GM12865 (cell line): ENCODE measurements at regions not wholly inside any gene's neighbourhood (a gene's known extent, or its start where the extent isn't known, plus 50 kb on each side); places are given as distances from the start of the nearest gene placed in this dataset.

Experiments used
- DNase-seq: peaks from one replicate; pipeline ENCODE4 v3.0.0; 2010; ENCODE audit warnings: low read depth
- H3K4me3 ChIP-seq: 2 replicates; pipeline ENCODE4 v1.5.1; 2011; ENCODE audit warnings: mild to moderate bottlenecking, low read depth, low read length, control low read depth
- TF ChIP-seq, protein P1 (sequence below): IDR thresholded peaks from 2 replicates; pipeline ENCODE4 v1.5.1; 2011; ENCODE audit warnings: low read length, control low read depth, low read depth, inconsistent platforms; ENCODE audit not compliant: insufficient read depth; ENCODE audit errors: missing control alignments

DNA sequence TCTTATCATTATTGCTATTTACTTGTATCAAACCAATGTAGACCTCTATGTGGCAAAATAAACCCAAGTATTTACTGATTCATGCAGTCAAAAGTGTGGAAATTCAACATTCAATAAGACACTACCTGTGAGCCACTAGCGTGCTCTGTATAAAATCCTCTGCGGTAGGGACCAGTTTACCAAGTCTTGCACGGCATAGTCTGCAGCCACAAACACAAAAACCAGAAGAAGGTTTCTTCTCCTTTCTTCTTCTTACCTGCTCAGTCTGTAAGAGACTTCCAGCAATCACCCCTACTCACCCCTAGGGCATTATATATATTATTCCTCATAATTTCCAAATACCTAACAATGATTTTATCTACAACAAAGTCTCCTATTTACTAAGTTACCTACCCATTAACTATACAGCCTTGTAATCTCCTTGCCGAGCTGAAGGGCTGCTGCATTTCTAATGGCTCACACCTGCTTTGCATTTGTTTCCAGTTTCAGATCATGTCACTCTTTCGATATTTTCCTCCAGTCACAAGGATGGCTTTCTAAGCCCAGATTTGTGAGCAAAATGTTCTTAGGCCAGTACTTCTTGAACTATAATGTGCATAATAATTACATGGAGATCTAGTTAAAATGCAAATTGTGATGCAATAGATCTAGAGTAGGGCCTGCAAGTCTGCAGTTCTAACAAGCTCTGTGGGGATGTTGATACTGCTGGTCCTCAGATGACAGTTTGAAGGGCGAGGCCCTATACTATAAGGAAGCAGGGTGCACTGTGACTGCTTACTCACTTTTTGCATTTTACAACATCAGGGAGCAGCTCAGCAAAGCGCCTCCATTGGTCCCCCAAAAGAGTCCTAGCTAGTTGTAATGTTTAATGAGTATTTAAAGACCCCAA lies 191.9 kb upstream of the DDI1 start:
- no peak overlapping the region for H3K4me3 ChIP-seq
- TF ChIP-seq, protein P1, sequence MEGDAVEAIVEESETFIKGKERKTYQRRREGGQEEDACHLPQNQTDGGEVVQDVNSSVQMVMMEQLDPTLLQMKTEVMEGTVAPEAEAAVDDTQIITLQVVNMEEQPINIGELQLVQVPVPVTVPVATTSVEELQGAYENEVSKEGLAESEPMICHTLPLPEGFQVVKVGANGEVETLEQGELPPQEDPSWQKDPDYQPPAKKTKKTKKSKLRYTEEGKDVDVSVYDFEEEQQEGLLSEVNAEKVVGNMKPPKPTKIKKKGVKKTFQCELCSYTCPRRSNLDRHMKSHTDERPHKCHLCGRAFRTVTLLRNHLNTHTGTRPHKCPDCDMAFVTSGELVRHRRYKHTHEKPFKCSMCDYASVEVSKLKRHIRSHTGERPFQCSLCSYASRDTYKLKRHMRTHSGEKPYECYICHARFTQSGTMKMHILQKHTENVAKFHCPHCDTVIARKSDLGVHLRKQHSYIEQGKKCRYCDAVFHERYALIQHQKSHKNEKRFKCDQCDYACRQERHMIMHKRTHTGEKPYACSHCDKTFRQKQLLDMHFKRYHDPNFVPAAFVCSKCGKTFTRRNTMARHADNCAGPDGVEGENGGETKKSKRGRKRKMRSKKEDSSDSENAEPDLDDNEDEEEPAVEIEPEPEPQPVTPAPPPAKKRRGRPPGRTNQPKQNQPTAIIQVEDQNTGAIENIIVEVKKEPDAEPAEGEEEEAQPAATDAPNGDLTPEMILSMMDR, result no peak
- peak; percentile 54 for DNase-seq

DNA sequence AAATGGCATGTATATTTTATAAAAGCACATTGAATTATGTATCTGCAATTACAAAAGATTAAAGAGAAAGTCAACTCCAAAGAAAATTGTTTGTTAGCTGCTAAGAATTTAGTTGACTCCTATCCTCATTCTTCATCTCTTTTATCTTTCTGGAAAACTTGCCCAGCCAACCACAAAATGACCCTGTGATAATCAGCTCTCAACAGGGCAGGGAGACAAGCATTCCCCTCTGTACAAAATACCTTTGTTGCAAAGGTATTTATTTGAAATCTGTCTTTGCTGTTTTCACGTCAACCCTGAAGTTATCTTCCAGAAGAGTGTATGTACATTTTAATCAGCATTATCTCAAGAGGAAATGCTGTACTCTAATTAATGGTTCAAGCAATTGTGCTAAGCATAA lies 191.1 kb upstream of the DDI1 start:
- DNase-seq, result no peak
- TF ChIP-seq, protein P1, result no peak
- H3K4me3 ChIP-seq, result no peak overlapping the region

DNA sequence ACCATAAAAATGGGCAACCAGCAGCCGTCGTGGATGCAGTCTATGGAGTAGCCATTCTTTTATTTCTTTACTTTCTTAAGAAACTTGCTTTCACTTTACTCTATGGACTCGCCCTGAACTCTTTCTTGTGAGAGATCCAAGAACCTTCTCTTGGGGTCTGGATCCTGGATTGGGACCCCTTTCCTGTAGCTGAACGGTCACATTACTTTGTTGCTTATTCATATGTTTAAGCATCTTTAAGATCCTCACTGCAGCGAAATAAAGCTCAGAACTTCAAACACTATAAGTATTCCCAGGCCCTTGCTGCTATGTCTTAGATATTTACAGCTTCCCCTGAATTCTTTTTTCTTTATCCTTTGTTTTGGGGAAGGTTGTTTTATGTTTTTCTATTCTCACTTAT lies 187.8 kb upstream of the DDI1 start:
- TF ChIP-seq, protein P1, result no peak
- no peak overlapping the region for H3K4me3 ChIP-seq
- no peak for DNase-seq

DNA sequence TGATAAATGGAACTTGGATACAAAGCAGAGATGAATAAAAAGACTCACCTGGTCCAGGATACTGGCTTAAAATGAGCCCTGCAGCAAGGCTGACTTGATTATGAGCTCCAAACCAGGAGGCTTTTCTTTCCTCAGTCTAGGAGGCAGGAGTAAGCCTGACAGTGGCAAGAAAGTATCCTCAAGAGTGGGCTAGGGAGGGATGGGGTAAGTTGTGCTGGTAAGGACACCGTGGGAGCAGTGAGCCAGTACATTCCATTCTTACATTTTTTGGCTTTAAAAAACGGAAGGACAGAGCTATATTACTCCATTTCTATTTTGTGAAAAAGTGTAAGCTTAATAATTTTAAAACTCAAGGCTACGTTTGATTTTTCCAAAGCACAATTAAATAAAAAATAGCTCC lies 187.1 kb upstream of the DDI1 start:
- no peak overlapping the region for H3K4me3 ChIP-seq
- DNase-seq, result no peak
- TF ChIP-seq, protein P1, result no peak

DNA sequence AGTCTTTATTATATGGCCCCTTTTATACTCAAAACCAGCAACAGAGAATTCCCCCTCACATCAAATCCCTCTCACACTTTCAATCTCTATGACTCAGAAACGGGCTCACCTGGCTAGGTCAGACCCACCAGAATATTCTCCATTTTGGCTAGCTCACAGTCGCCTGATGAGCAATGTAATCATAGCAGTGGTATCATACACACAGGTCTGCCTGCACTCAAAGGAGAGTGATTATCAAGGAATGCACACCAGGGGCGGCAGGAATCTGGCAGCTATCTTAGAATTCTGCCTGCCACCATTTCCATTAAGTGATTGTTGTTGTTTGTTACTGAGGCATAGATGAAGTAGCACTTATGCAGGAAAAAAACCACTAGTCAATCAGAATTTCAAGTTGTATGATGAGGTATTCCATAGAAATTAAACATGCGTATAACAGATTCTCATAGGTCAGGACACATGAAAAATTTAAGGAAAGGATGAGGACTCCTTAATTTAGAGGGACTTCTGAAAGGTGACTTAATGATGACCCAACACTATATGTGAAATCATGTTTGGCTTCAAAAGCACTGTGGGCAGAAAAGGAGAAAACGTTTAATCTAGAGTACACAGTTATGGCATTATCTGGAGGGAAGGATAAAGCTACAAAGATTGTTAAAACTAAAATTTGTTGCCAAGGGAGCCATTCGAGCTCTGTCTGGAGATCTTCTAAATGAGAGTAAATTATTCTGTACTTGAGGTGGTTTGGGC lies 185.8 kb upstream of the DDI1 start:
- DNase-seq, result no peak
- TF ChIP-seq, protein P1, result no peak
- no peak overlapping the region for H3K4me3 ChIP-seq

DNA sequence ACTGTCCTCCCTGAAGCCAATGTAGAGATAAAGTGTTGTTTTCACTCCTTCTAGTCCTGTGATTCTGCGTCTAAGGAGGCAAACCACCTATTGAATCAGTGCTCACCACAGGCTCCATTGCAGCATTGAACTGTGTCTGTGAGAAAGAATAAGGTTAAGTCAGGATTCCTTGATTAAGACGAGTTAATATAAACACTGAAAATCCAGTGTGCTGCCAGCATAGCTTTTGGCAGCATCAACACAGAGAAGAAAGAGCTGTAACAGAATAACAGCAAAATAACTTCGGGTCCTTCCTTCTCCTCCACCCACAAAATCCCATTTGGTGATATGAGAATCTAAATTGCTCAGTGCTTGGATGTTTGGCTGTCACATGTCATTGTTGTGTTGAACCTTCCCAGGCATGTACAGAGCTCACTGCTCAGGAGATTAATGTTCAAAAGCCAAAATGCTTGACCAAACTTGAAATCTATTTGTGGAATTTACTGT lies 185.2 kb upstream of the DDI1 start:
- DNase-seq, result no peak
- H3K4me3 ChIP-seq, result no peak overlapping the region
- TF ChIP-seq, protein P1, result no peak
